C4-2B (cell line): ENCODE measurements at regions not wholly inside any gene's neighbourhood (a gene's known extent, or its start where the extent isn't known, plus 50 kb on each side); places are given as distances from the start of the nearest gene placed in this dataset.

Experiments used
- H3K27ac ChIP-seq: fragments of 450-650 bp; 2 replicates; pipeline ENCODE4 v1.5.1; 2017
- ZFX ChIP-seq: fragments of 450-650 bp; IDR thresholded peaks from 2 replicates; pipeline ENCODE4 v1.6.1; 2017
- TF ChIP-seq, protein P1 (sequence below): fragments of 450-650 bp; conservative IDR thresholded peaks from 2 replicates; pipeline ENCODE4 v1.5.1; 2017; ENCODE audit warnings: mild to moderate bottlenecking

DNA sequence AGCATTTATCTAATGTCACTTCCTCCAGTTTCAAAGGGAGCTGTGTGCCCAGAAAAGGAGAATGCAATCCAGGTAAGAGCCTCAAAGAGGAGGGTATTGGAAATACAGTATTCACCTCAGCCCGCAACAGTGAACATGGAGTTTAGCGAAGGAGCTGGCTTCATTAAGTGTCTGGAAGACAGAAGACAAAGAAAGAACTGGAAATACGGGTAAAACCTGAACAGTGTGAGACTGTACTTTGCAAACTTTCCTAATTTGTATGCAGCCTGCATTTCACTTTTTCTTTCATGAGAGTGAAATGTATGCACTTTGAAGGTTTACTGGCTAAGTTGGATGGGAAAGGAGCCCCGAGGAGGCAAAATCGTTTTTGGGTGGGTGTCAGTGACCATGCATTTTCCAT, 478.4 kb downstream of the HS3ST3B1 start:
- H3K27ac ChIP-seq, result no peak overlapping the region
- TF ChIP-seq, protein P1, sequence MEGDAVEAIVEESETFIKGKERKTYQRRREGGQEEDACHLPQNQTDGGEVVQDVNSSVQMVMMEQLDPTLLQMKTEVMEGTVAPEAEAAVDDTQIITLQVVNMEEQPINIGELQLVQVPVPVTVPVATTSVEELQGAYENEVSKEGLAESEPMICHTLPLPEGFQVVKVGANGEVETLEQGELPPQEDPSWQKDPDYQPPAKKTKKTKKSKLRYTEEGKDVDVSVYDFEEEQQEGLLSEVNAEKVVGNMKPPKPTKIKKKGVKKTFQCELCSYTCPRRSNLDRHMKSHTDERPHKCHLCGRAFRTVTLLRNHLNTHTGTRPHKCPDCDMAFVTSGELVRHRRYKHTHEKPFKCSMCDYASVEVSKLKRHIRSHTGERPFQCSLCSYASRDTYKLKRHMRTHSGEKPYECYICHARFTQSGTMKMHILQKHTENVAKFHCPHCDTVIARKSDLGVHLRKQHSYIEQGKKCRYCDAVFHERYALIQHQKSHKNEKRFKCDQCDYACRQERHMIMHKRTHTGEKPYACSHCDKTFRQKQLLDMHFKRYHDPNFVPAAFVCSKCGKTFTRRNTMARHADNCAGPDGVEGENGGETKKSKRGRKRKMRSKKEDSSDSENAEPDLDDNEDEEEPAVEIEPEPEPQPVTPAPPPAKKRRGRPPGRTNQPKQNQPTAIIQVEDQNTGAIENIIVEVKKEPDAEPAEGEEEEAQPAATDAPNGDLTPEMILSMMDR, result no peak
- no peak for TF ChIP-seq ZFX

DNA sequence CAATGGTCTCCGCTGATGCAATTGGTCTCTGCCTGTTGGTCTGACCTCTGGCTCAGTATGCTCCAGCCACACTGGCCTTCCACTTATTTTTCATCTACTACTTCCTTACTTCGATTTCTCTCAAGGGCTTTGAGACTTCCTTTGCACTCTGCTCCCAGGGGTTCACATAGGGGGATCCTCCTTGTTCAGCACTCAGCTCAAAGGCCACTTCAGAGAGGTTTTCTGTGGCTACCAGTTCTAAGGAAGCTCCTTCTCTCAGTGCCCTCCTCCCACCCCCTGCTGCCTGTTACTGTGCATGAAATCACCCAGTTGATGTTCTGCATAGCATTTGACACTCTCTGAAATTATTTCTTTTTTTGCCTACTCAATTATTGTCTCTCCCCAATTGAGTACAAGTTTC, 476.4 kb downstream of the HS3ST3B1 start:
- TF ChIP-seq ZFX, result no peak
- TF ChIP-seq, protein P1, result no peak
- H3K27ac ChIP-seq, result no peak overlapping the region

DNA sequence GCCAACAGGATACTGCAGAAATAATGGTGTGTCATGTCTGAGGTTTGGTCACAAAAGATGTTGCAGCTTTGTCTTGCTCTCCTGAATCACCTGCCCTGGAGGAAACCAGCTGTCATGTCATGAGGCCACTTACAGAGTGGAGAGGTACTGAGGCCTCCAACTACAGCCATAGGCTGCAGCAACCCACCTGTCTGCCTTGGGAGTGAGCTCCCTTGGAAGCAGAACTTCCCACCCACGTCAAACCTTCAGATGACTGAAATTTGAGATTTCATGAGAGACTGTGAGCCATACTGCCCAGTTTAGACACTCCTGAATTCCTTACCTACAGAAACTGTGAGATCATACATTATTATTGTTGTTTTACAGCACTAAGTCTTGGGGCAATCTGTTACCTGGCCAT, 475.9 kb downstream of the HS3ST3B1 start:
- TF ChIP-seq, protein P1, result no peak
- no peak for TF ChIP-seq ZFX
- H3K27ac ChIP-seq, result no peak overlapping the region

DNA sequence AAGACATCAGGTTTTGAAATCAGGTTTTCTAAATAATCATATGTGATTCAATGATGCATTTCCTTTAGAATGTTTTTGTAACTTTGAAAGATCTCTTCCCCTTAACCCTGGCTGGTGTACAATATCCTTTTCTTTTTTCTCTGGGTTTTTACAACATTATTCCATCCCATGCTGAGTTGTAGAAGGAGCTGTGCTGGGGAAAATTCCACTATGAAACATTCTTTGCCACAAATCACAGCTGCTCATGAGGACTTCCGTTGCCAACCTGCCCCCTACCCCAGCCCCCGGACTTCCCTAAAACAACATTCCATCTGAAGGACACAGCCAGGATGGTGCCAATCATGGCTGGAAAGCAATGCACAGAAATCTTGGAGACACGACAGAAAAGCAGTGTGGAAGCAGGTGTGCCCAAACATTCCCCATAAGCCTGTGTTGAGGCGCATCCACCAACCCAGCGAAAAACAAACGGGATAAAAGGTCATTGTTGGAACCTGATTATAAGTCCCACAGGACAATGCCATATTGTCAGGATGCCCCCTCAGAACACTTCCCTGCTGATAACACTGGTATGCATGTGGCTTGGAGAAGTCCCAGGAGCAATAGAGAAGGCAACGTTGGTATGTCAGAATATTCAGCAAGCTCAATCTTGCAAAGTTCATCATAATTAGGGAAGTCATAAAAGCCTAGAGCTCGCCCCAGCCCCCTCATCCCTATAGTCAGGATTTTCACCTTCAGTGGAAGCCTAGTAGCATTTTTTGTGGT, 475.0 kb downstream of the HS3ST3B1 start:
- TF ChIP-seq ZFX, result no peak
- TF ChIP-seq, protein P1, result no peak
- no peak overlapping the region for H3K27ac ChIP-seq

DNA sequence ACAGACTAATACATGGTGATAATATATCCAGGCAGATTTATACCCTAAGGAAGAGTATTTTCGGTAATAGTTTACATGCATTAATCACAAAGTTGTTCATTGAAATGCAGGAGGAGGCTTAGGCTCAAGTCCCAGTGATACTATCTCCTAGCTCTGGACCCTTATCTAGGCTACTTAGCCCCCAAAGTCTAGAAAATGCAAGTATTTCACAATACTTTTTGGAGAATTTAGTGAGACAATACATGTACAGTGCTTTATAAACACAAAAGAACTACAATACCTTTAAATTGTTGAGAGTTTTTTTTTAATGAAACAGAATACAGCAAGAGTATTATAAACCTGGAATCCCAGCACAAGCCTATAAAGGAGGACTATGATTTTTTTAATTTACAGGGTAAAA, 473.9 kb downstream of the HS3ST3B1 start:
- H3K27ac ChIP-seq, result no peak overlapping the region

DNA sequence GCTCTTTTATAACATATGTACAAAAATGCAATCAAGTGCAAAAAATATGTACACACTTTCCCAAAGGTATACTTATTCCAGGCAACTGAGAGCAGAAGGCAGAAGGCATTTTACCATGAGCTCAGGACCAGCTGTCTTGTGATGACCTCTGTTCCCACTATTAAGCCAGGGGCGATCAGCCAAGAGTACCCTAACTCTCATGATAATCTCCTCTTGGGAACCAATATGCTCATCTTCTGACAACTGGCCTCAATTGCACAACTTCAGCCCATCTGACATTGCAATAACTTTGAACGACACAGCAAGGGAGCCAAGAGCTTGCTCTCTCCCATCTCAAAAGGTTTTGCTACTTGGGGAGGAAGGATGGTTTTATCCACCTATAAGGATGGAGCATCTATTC, 471.9 kb downstream of the HS3ST3B1 start:
- no peak for TF ChIP-seq ZFX
- TF ChIP-seq, protein P1, result no peak
- no peak overlapping the region for H3K27ac ChIP-seq

More for the DNA sequence above, 473.9 kb downstream of the HS3ST3B1 start:
- TF ChIP-seq ZFX, result no peak
- TF ChIP-seq, protein P1, result no peak

DNA sequence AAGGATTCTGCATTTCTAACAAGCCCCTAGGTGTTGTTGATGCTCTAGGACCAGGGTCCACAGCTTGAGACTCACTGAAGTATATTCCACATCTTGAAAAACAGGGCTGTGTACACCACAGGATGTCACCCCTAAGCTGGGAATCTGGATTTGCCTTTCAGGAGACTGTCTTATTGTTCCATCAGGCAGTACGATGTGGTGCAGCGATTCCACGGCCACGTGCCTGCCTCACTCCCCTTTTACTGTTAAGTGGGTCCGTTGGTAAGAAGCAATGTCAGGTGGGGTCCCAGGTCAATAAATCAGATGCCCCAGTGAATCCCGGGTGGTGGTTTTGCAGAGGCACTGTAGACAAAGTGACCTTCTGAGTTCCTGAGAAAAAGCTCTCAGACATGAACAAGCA, 470.7 kb downstream of the HS3ST3B1 start:
- no peak for TF ChIP-seq ZFX
- TF ChIP-seq, protein P1, result no peak
- no peak overlapping the region for H3K27ac ChIP-seq
